ENCODE measurements at regions not wholly inside any gene's neighbourhood (a gene's known extent, or its start where the extent isn't known, plus 50 kb on each side); places are given as distances from the start of the nearest gene placed in this dataset.

GRCh38 chr9:105191508-105192121, 52.8 kb upstream of the SLC44A1 start:
- TF ChIP-seq POLR2AphosphoS5 (IDR thresholded peaks at IDR 0.05; ENCODE audit: borderline replicate concordance, low read depth, low read length), result no peak
- TF ChIP-seq EZH2 (IDR thresholded peaks at IDR 0.05), result no peak

All from SK-N-MC (cell line).